Osteocyte (in vitro differentiated cells): ENCODE measurements at regions not wholly inside any gene's neighbourhood (a gene's known extent, or its start where the extent isn't known, plus 50 kb on each side); places are given as distances from the start of the nearest gene placed in this dataset.

Source experiments
- DNase-seq: peaks from one replicate; pipeline ENCODE4 v3.0.0; 2021; ENCODE audit warnings: mixed read lengths; ENCODE audit not compliant: unreplicated experiment; ENCODE audit errors: extremely low spot score
- H3K27ac Mint-ChIP-seq: one replicate; pipeline ENCODE4 v1.8.0; 2021; ENCODE audit warnings: mild to moderate bottlenecking, mixed read lengths; ENCODE audit not compliant: unreplicated experiment
- H3K27me3 Mint-ChIP-seq: one replicate; pipeline ENCODE4 v1.8.0; 2021; ENCODE audit warnings: mixed read lengths; ENCODE audit not compliant: unreplicated experiment
- H3K36me3 Mint-ChIP-seq: one replicate; pipeline ENCODE4 v1.8.0; 2021; ENCODE audit warnings: mixed read lengths; ENCODE audit not compliant: unreplicated experiment
- H3K4me1 Mint-ChIP-seq: one replicate; pipeline ENCODE4 v1.8.0; 2021; ENCODE audit warnings: mixed read lengths; ENCODE audit not compliant: unreplicated experiment
- H3K4me3 Mint-ChIP-seq: one replicate; pipeline ENCODE4 v1.8.0; 2021; ENCODE audit warnings: mild to moderate bottlenecking, moderate library complexity, mixed read lengths; ENCODE audit not compliant: unreplicated experiment
- H3K9me3 Mint-ChIP-seq: one replicate; pipeline ENCODE4 v1.8.0; 2021; ENCODE audit warnings: mixed read lengths; ENCODE audit not compliant: unreplicated experiment
- CTCF ChIP-seq: fragments of 200-600 bp; sonication (generic); IDR thresholded peaks from 2 replicates; pipeline ENCODE4 v1.5.0; 2021; ENCODE audit warnings: antibody characterized with exemption, mild to moderate bottlenecking, moderate library complexity

GRCh38 chr12:91801048-91801447 lies 344.6 kb downstream of the BTG1 start:
- Mint-ChIP-seq H3K4me1 (no peaks in the 10 kb centered on the region), H3K4me3 (no peak overlapping the region), H3K9me3 (peaks cover 15% of the 10 kb centered on the region), H3K27ac (no peak overlapping the region), H3K36me3 (peaks cover 3% of the 10 kb centered on the region), H3K27me3 (no peaks in the 10 kb centered on the region)
- no peak for DNase-seq
- no peak for TF ChIP-seq CTCF

- Mint-ChIP-seq H3K36me3 (no peaks in the 10 kb centered on the region), H3K27me3 (no peaks in the 10 kb centered on the region), H3K4me1 (no peaks in the 10 kb centered on the region), H3K4me3 (no peak overlapping the region), H3K27ac (no peak overlapping the region), H3K9me3 (peaks cover 9% of the 10 kb centered on the region)
- no peak for TF ChIP-seq CTCF
- DNase-seq, result no peak
These were observed 352.0 kb downstream of the BTG1 start for GRCh38 chr12:91793676-91794075.

GRCh38 chr12:91792597-91792996 lies 353.0 kb downstream of the BTG1 start:
- no peak for TF ChIP-seq CTCF
- H3K4me3 Mint-ChIP-seq, result no peak overlapping the region
- H3K36me3 Mint-ChIP-seq, result no peaks in the 10 kb centered on the region
- H3K27ac Mint-ChIP-seq, result no peak overlapping the region
- no peak for DNase-seq
- H3K9me3 Mint-ChIP-seq, result peaks cover 9% of the 10 kb centered on the region
- no peaks in the 10 kb centered on the region for H3K27me3 Mint-ChIP-seq
- H3K4me1 Mint-ChIP-seq, result no peaks in the 10 kb centered on the region

DNA sequence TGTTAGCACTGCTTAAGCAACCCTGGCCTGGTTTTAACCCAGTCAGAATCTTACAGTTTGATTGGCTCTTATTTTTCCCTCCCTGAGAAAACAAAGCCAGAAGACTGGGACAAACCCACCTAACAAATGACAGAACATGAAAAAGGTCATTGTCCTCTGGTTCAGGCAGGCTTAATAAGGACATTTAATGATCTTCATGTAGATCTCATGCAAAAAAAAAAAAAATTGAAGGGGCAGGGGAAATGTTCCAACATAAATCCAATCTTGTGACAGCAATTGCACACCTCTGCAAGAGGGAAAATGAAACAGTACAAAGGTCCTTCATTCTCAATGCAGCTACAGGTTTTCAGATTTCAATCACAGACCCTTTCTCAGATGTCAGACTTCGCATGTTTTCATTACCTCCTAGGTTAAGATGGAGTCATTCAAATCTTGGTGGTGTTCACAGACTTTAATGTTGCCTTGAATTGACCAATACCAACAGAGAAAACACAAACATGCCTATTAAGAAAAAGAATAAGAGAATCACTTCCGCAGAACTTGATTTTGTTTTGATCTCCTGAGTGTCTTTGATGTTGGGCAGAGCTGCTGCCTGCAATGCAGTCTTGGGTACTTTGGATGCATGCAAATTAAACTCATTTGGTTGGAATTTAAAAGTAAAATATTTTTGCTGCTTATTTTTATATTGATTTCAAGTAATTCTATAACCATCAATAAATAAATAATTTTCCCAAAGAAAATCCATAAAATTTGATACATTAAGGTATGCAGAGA lies 359.0 kb downstream of the BTG1 start:
- Mint-ChIP-seq H3K27me3 (no peaks in the 10 kb centered on the region), H3K36me3 (no peaks in the 10 kb centered on the region), H3K27ac (no peak overlapping the region), H3K4me3 (no peak overlapping the region), H3K4me1 (no peaks in the 10 kb centered on the region), H3K9me3 (no peaks in the 10 kb centered on the region)
- no peak for DNase-seq
- TF ChIP-seq CTCF, result no peak

DNA sequence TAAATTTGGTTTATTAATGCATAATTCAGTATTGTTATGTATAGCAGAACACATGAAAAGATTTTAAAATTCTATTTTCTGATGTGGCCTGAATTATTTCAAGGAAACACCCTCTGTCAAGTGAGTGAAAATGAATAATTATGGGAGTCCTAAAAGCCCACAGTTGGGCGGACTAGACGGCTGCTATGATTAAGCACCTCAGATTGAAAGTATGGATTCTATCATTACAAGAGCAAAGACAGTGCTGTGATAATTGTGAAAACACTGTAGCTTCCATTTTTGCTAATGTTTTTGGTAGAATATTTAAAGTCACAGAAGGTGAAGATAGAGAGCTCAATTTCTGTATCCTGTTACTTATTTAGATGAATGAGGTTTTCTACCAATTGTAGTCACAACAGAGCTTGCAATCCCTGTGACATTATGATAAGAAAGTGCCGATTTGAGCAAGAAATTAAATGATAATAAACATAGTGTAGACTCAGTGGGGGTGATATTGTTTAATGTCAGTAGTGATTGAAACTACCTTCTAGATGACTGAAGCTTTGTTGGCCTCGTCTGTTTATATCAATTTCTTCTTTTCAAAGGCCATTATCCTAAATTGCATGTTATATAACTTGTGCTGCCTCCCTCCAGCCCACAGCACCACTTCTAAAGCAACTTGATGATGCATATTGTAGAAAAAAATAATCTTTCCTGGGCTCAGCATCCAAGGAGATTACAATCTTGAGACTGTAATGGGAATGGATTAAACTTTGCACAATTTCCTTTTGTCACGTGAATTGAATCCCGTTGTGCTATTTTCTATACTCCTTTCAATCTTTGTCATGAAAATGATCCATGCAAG lies 359.8 kb downstream of the BTG1 start:
- H3K9me3 Mint-ChIP-seq, result no peaks in the 10 kb centered on the region
- no peak overlapping the region for H3K27ac Mint-ChIP-seq
- no peaks in the 10 kb centered on the region for H3K4me1 Mint-ChIP-seq
- no peaks in the 10 kb centered on the region for H3K27me3 Mint-ChIP-seq
- H3K36me3 Mint-ChIP-seq, result no peaks in the 10 kb centered on the region
- no peak overlapping the region for H3K4me3 Mint-ChIP-seq
- no peak for TF ChIP-seq CTCF
- no peak for DNase-seq
